ENCODE measurements at regions not wholly inside any gene's neighbourhood (a gene's known extent, or its start where the extent isn't known, plus 50 kb on each side); places are given as distances from the start of the nearest gene placed in this dataset.

DNA sequence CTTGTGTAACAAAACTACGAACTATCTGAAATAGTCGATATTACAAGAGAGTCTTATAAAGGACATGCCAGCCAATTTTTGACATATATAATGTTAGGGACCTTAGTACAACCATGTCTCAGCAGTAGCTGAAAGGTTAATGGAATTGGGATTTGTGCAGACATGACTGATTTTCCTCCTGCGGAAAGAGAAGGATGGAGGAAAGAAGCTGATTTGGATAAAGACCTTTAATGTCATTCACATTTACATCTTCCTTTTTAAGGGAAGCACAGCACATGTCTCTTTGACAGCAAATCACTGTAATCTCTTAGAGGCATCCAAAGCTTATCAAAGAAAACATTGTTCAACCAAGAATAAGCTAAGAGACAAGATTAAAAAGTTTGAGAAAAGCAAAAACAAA, 1976.2 kb upstream of the IGFBP7 start:
- Histone ChIP-seq H3K27ac (no peak overlapping the region), H3K27me3 (no peaks in the 10 kb centered on the region), H3K4me3 (no peak overlapping the region), H3K4me1 (no peaks in the 10 kb centered on the region), H3K9me3 (no peaks in the 10 kb centered on the region), H3K36me3 (no peaks in the 10 kb centered on the region)
- no peak for ATAC-seq
- intact Hi-C loops (cut with DNase I) = no loop called here
- 63% methylated on average over 3 of the region's 3 CpGs for WGBS (ENCODE audit: insufficient coverage, low coverage, low lambda C conversion rate, missing lambda C conversion rate)
- TF ChIP-seq POLR2A (IDR thresholded peaks at IDR 0.05) = no peak
- DNase-seq = no peak

DNA sequence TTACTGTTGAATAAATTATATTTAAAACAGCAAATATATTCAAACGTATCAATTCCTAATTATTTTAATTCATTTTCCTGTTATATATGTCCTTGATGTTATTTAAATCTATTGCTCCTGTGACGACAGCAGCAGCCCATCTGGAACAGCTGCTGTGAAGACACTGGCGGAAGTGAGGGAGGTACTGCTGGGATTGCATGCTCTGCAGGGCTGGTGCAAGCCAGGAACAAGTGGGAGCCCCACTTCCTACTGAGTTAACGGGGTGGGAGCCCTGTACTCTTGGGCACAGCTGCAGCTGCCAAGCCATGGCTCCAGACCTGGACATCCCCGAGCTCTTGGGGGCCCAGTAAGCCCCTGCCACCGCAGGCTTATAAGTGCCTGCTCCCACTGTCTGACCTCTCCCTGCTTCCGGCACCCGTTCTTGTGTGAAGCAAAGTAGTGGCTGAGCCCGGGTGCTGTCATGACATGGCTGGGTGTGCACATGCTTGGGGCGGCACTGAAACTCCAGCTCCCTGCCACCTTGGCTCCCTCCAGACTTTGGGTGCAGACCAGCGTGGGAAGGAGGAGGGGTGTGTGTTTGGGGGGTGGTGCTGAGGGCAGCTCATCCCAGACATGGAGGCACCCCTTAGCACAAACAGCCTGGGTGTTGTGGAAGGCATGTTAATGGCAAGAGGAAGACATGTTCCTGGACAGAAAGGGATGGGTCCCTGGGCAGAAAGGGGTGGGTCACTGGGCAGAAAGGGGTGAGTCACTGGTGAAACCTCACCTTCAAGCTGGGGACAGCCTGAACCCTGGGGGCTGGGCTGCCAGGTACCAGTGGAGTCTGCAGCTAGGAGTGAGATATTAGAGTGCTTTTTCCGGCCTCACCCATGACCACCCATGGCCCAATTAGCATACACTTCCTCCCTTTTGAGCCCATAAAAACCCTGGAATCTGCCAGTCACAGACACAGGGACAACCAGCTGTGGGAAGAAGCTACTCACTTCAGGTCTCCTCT, 1981.3 kb upstream of the IGFBP7 start:
- WGBS (ENCODE audit: insufficient coverage, low coverage, low lambda C conversion rate, missing lambda C conversion rate) = 55% methylated on average over 9 of the region's 12 CpGs
- Histone ChIP-seq H3K27me3 (no peaks in the 10 kb centered on the region), H3K4me1 (no peaks in the 10 kb centered on the region), H3K36me3 (no peaks in the 10 kb centered on the region), H3K9me3 (no peaks in the 10 kb centered on the region), H3K27ac (no peak overlapping the region), H3K4me3 (no peak overlapping the region)
- TF ChIP-seq, protein P1, sequence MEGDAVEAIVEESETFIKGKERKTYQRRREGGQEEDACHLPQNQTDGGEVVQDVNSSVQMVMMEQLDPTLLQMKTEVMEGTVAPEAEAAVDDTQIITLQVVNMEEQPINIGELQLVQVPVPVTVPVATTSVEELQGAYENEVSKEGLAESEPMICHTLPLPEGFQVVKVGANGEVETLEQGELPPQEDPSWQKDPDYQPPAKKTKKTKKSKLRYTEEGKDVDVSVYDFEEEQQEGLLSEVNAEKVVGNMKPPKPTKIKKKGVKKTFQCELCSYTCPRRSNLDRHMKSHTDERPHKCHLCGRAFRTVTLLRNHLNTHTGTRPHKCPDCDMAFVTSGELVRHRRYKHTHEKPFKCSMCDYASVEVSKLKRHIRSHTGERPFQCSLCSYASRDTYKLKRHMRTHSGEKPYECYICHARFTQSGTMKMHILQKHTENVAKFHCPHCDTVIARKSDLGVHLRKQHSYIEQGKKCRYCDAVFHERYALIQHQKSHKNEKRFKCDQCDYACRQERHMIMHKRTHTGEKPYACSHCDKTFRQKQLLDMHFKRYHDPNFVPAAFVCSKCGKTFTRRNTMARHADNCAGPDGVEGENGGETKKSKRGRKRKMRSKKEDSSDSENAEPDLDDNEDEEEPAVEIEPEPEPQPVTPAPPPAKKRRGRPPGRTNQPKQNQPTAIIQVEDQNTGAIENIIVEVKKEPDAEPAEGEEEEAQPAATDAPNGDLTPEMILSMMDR (IDR thresholded peaks at IDR 0.05) = no peak
- no peak for TF ChIP-seq POLR2A (IDR thresholded peaks at IDR 0.05)
- ATAC-seq (peak in 1 of 4 donors; percentile 24), DNase-seq (peak in 2 of 3 donors; percentile 34 to 37)
- intact Hi-C loops (cut with DNase I) = no loop called here

DNA sequence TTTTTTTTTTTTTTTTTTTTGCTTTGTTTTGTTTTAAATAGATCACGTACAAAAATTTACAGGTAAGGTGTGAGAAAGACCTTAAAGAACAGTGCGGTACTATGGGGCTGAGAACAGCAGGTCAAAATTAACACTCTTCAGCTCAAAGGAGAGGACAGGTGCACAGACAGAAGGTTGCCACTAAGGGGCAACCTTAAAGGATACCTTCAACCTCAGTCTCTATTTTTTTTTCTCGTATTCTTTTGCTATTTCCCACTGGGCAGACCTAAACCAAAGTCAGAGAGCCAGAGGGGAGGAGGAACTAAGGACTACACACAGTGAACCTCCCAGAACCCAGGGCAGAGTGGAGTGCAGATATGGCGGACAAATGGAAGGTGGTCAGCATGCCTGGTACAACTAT, 1984.3 kb upstream of the IGFBP7 start:
- Histone ChIP-seq H3K27me3 (no peaks in the 10 kb centered on the region), H3K4me1 (no peaks in the 10 kb centered on the region), H3K36me3 (no peaks in the 10 kb centered on the region), H3K27ac (no peak overlapping the region), H3K4me3 (no peak overlapping the region), H3K9me3 (no peaks in the 10 kb centered on the region)
- TF ChIP-seq, protein P1 (IDR thresholded peaks at IDR 0.05) = no peak
- TF ChIP-seq POLR2A (IDR thresholded peaks at IDR 0.05) = no peak
- intact Hi-C loops (cut with DNase I) = no loop called here
- ATAC-seq (no peak), DNase-seq (no peak)
- 48% methylated on average over 4 of the region's 4 CpGs for WGBS (ENCODE audit: insufficient coverage, low coverage, low lambda C conversion rate, missing lambda C conversion rate)

DNA sequence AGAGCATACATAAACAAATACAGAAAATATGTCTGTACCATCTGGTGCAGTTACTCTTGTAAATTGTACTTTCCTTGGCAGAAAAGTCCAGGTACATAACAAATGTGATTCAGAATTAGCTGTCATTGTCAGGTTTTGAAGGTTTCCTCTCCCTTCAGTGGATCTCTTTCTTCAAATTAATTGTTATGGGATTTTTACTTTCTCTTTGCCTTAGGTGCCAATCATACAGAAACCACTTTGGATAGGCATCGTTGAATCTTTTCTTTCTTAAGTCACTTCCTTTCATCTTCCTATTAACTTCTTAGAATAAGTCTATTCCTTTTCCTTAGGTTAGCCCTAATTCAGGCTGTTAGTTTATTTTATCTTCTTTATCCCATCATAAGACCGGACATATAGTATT, 1992.1 kb upstream of the IGFBP7 start:
- Histone ChIP-seq H3K4me1 (no peaks in the 10 kb centered on the region), H3K27me3 (no peaks in the 10 kb centered on the region), H3K9me3 (no peaks in the 10 kb centered on the region), H3K36me3 (no peaks in the 10 kb centered on the region), H3K4me3 (no peak overlapping the region), H3K27ac (no peak overlapping the region)
- no peak for DNase-seq
- ATAC-seq = no peak
- WGBS (ENCODE audit: insufficient coverage, low coverage, low lambda C conversion rate, missing lambda C conversion rate) = 59% methylated on average over 2 of the region's 2 CpGs
- intact Hi-C loops (cut with DNase I) = no loop called here
- TF ChIP-seq POLR2A (IDR thresholded peaks at IDR 0.05) = no peak
- TF ChIP-seq, protein P1 (IDR thresholded peaks at IDR 0.05) = no peak

DNA sequence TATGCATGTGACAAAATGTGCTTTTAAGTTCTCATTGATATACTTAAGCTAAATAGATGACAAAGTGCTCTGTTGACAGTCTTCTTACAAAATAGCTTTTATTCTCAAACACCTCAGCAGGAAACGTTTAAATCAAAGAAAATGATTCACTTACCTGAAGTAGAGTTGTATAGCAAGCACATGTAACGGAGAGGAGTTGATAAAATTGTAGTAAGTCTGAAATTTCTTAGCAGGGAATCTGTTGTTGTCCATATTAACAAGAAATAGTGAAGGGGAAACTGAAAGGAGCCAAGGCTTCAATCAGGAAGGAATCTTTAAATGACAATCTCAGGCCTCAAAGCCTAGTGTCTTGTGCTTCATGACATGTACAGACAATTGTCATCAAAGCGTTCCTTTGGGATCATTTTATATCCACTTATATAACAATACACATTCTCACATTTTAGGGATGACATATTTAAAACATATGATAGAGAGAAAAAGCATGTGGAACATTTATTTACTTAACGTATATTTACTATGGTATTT, 2010.2 kb upstream of the IGFBP7 start:
- TF ChIP-seq, protein P1 (IDR thresholded peaks at IDR 0.05) = no peak
- TF ChIP-seq POLR2A (IDR thresholded peaks at IDR 0.05) = no peak
- ATAC-seq (no peak), DNase-seq (no peak)
- intact Hi-C loops (cut with DNase I) = no loop called here
- H3K4me1 ChIP-seq = no peaks in the 10 kb centered on the region
- H3K36me3 ChIP-seq = no peaks in the 10 kb centered on the region
- H3K27me3 ChIP-seq = no peaks in the 10 kb centered on the region
- H3K27ac ChIP-seq = no peak overlapping the region
- H3K4me3 ChIP-seq = no peak overlapping the region
- 31% methylated on average over 4 of the region's 4 CpGs for WGBS (ENCODE audit: insufficient coverage, low coverage, low lambda C conversion rate, missing lambda C conversion rate)
- H3K9me3 ChIP-seq = no peaks in the 10 kb centered on the region

Data from right lobe of liver (tissue), 6 donors.